Mammary epithelial cell (primary cell): ENCODE measurements at regions not wholly inside any gene's neighbourhood (a gene's known extent, or its start where the extent isn't known, plus 50 kb on each side); places are given as distances from the start of the nearest gene placed in this dataset.

Source experiments
- EZH2 ChIP-seq: IDR thresholded peaks from 2 replicates; pipeline ENCODE4 v1.6.1; 2012; ENCODE audit warnings: low read length, inconsistent platforms, borderline replicate concordance
- TF ChIP-seq, protein P1 (sequence below), 2 donors: IDR thresholded peaks in 1 of 2; conservative IDR thresholded peaks in 1 of 2; 2 replicates each; pipeline ENCODE4 v1.5.1; 2011 to 2012; ENCODE audit warnings: inconsistent platforms in 2 of 2, low read length in 2 of 2, mild to moderate bottlenecking in 2 of 2, control low read depth in 1 of 2, low read depth in 1 of 2; ENCODE audit not compliant: insufficient read depth in 1 of 2; ENCODE audit errors: extremely low read depth in 1 of 2

- TF ChIP-seq, protein P1, sequence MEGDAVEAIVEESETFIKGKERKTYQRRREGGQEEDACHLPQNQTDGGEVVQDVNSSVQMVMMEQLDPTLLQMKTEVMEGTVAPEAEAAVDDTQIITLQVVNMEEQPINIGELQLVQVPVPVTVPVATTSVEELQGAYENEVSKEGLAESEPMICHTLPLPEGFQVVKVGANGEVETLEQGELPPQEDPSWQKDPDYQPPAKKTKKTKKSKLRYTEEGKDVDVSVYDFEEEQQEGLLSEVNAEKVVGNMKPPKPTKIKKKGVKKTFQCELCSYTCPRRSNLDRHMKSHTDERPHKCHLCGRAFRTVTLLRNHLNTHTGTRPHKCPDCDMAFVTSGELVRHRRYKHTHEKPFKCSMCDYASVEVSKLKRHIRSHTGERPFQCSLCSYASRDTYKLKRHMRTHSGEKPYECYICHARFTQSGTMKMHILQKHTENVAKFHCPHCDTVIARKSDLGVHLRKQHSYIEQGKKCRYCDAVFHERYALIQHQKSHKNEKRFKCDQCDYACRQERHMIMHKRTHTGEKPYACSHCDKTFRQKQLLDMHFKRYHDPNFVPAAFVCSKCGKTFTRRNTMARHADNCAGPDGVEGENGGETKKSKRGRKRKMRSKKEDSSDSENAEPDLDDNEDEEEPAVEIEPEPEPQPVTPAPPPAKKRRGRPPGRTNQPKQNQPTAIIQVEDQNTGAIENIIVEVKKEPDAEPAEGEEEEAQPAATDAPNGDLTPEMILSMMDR (conservative IDR thresholded peaks at IDR 0.05 in 1 of 2, IDR thresholded peaks at IDR 0.05 in 1 of 2; ENCODE audit: extremely low read depth in 1 of 2, insufficient read depth in 1 of 2, low read depth in 1 of 2, low read length in 2 of 2), result no peak
- TF ChIP-seq EZH2, result no peak
These were observed 87.1 kb upstream of the FOXN3 start for GRCh38 chr14:89504091-89504490.
